OCI-LY3 (cell line): ENCODE measurements at regions not wholly inside any gene's neighbourhood (a gene's known extent, or its start where the extent isn't known, plus 50 kb on each side); places are given as distances from the start of the nearest gene placed in this dataset.

Experiments
- EZH2phosphoT487 ChIP-seq: fragments of 200-600 bp; shearing (Covaris generic); IDR thresholded peaks from 2 replicates; pipeline ENCODE4 v1.6.1; 2018; ENCODE audit warnings: antibody characterized with exemption, mixed run types, low read depth
- TF ChIP-seq, protein P1 (sequence below): fragments of 200-600, 300-600 bp; sonication (generic); IDR thresholded peaks from 2 replicates; pipeline ENCODE4 v1.5.1; 2014; ENCODE audit warnings: antibody characterized with exemption, low read length, low read depth

DNA sequence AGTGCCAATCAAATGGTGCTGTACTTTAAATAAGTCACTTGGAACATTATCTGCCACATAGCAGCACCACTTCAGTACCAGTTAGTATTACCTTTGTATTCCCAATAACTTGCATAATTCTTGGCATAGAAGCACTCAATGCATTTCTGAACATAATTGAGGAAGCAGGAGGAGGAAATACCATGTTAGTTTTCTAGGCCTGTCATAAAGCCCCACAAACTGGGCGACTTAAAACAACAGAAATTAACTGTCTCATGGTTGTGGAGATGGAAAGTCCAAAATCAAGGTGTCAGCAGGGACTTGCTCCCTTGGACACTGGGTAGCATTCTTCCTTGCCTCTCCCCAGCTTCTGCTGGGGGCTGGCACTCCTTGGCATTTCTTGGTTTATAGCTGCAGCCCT lies 296.2 kb downstream of the HS3ST1 start:
- TF ChIP-seq, protein P1, sequence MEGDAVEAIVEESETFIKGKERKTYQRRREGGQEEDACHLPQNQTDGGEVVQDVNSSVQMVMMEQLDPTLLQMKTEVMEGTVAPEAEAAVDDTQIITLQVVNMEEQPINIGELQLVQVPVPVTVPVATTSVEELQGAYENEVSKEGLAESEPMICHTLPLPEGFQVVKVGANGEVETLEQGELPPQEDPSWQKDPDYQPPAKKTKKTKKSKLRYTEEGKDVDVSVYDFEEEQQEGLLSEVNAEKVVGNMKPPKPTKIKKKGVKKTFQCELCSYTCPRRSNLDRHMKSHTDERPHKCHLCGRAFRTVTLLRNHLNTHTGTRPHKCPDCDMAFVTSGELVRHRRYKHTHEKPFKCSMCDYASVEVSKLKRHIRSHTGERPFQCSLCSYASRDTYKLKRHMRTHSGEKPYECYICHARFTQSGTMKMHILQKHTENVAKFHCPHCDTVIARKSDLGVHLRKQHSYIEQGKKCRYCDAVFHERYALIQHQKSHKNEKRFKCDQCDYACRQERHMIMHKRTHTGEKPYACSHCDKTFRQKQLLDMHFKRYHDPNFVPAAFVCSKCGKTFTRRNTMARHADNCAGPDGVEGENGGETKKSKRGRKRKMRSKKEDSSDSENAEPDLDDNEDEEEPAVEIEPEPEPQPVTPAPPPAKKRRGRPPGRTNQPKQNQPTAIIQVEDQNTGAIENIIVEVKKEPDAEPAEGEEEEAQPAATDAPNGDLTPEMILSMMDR: no peak
- TF ChIP-seq EZH2phosphoT487: no peak
